Loucy (cell line): ENCODE measurements at regions not wholly inside any gene's neighbourhood (a gene's known extent, or its start where the extent isn't known, plus 50 kb on each side); places are given as distances from the start of the nearest gene placed in this dataset.

Experiments
- H2AFZ ChIP-seq: fragments of 200-600 bp; sonication (generic); 2 replicates; pipeline ENCODE4 v1.6.0; 2016; ENCODE audit warnings: antibody characterized with exemption, mild to moderate bottlenecking, low read length, moderate library complexity
- H3F3A ChIP-seq: fragments of 200-600 bp; 2 replicates; pipeline ENCODE4 v1.6.0; 2016; ENCODE audit warnings: antibody characterized with exemption, low read depth, mild to moderate bottlenecking
- H3K27me3 ChIP-seq: fragments of 200-600 bp; sonication (generic); 2 replicates; pipeline ENCODE4 v1.6.1; 2014; ENCODE audit warnings: low read length, mild to moderate bottlenecking; ENCODE audit not compliant: insufficient read depth, poor library complexity, severe bottlenecking
- H3K36me3 ChIP-seq: fragments of 200-600 bp; sonication (generic); 2 replicates; pipeline ENCODE4 v1.6.1; 2016; ENCODE audit warnings: low read length; ENCODE audit not compliant: insufficient read depth
- H3K4me1 ChIP-seq: fragments of 200-600 bp; sonication (generic); 2 replicates; pipeline ENCODE4 v1.5.1; 2014; ENCODE audit warnings: low read length, mild to moderate bottlenecking; ENCODE audit not compliant: insufficient read depth, poor library complexity, severe bottlenecking
- H3K4me2 ChIP-seq: fragments of 200-600 bp; sonication (generic); 2 replicates; pipeline ENCODE4 v1.6.0; 2014; ENCODE audit warnings: antibody characterized with exemption, low read length, low read depth, mild to moderate bottlenecking; ENCODE audit not compliant: poor library complexity, severe bottlenecking
- H3K4me3 ChIP-seq: fragments of 200-600 bp; sonication (generic); 2 replicates; pipeline ENCODE4 v1.5.1; 2014; ENCODE audit warnings: low read length, mild to moderate bottlenecking, mixed read lengths; ENCODE audit not compliant: poor library complexity, severe bottlenecking
- H3K79me2 ChIP-seq: fragments of 200-600 bp; sonication (generic); 2 replicates; pipeline ENCODE4 v1.6.1; 2014; ENCODE audit warnings: low read length; ENCODE audit not compliant: insufficient read depth
- H3K9ac ChIP-seq: fragments of 200-600 bp; sonication (generic); 2 replicates; pipeline ENCODE4 v1.6.0; 2014; ENCODE audit warnings: mild to moderate bottlenecking, low read depth, low read length, moderate library complexity; ENCODE audit not compliant: poor library complexity, severe bottlenecking
- H3K9me2 ChIP-seq: fragments of 200-600 bp; sonication (generic); replicated peaks from 2 replicates; pipeline ENCODE4 v1.6.1; 2016; ENCODE audit warnings: low read depth, low read length, mixed read lengths
- H3K9me3 ChIP-seq: fragments of 200-600 bp; sonication (generic); 2 replicates; pipeline ENCODE4 v1.6.1; 2014; ENCODE audit warnings: mild to moderate bottlenecking, antibody characterized with exemption, low read length, low read depth; ENCODE audit not compliant: insufficient read depth
- H4K20me1 ChIP-seq: fragments of 200-600 bp; sonication (generic); 2 replicates; pipeline ENCODE4 v1.6.0; 2014; ENCODE audit warnings: antibody characterized with exemption, low read length, mild to moderate bottlenecking; ENCODE audit not compliant: insufficient read depth, poor library complexity, severe bottlenecking
- EZH2phosphoT487 ChIP-seq: fragments of 200-600 bp; IDR thresholded peaks from 2 replicates; pipeline ENCODE4 v1.6.1; 2018; ENCODE audit warnings: antibody characterized with exemption, mild to moderate bottlenecking, moderate library complexity, borderline replicate concordance
- TF ChIP-seq, protein P1 (sequence below): fragments of 200-600 bp; sonication (generic); conservative IDR thresholded peaks from 2 replicates; pipeline ENCODE4 v1.5.1; 2014; ENCODE audit warnings: mild to moderate bottlenecking, antibody characterized with exemption, low read length

DNA sequence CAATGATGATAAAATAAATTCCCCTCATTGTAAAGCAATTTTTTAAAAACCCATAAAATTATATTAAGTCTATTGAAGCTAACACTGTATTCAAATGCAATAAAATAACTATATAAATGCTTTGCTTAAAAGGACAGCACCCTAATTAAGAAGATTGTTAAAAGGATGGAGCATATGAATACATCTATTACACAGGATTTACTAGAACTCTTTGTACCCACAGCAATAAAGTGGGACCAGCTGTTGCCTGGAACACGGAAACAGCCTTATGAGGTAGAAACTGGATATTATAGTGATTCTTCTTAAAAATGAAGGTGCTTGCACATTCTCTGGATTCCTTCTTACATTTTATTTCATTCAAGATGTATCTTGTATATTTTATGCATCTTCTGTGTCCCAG, 298.7 kb upstream of the KLF3 start:
- H4K20me1 ChIP-seq, result no peaks in the 10 kb centered on the region
- H3K9me2 ChIP-seq, result no peaks in the 10 kb centered on the region
- no peak overlapping the region for H3K4me3 ChIP-seq
- H3K79me2 ChIP-seq, result no peaks in the 10 kb centered on the region
- H3K27me3 ChIP-seq, result no peaks in the 10 kb centered on the region
- H3K9ac ChIP-seq, result no peak overlapping the region
- TF ChIP-seq, protein P1, sequence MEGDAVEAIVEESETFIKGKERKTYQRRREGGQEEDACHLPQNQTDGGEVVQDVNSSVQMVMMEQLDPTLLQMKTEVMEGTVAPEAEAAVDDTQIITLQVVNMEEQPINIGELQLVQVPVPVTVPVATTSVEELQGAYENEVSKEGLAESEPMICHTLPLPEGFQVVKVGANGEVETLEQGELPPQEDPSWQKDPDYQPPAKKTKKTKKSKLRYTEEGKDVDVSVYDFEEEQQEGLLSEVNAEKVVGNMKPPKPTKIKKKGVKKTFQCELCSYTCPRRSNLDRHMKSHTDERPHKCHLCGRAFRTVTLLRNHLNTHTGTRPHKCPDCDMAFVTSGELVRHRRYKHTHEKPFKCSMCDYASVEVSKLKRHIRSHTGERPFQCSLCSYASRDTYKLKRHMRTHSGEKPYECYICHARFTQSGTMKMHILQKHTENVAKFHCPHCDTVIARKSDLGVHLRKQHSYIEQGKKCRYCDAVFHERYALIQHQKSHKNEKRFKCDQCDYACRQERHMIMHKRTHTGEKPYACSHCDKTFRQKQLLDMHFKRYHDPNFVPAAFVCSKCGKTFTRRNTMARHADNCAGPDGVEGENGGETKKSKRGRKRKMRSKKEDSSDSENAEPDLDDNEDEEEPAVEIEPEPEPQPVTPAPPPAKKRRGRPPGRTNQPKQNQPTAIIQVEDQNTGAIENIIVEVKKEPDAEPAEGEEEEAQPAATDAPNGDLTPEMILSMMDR, result no peak
- TF ChIP-seq EZH2phosphoT487, result no peak
- no peaks in the 10 kb centered on the region for H3K36me3 ChIP-seq
- H3K9me3 ChIP-seq, result no peaks in the 10 kb centered on the region
- H3F3A ChIP-seq, result no peaks in the 10 kb centered on the region
- no peaks in the 10 kb centered on the region for H3K4me1 ChIP-seq
- no peak overlapping the region for H3K4me2 ChIP-seq
- H2AFZ ChIP-seq, result no peak overlapping the region

GRCh38 chr4:38365748-38366310, 298.2 kb upstream of the KLF3 start:
- TF ChIP-seq EZH2phosphoT487, result no peak
- TF ChIP-seq, protein P1, result no peak
- Histone ChIP-seq H3K9me2 (no peaks in the 10 kb centered on the region), H3F3A (no peaks in the 10 kb centered on the region), H3K79me2 (no peaks in the 10 kb centered on the region), H3K4me2 (no peak overlapping the region), H3K9ac (no peak overlapping the region), H4K20me1 (no peaks in the 10 kb centered on the region), H3K9me3 (no peaks in the 10 kb centered on the region), H3K4me3 (no peak overlapping the region), H3K36me3 (no peaks in the 10 kb centered on the region), H3K27me3 (no peaks in the 10 kb centered on the region), H3K4me1 (no peaks in the 10 kb centered on the region), H2AFZ (no peak overlapping the region)

GRCh38 chr4:38366456-38366855, 297.5 kb upstream of the KLF3 start:
- Histone ChIP-seq H2AFZ (no peak overlapping the region), H3K9ac (no peak overlapping the region), H3K36me3 (no peaks in the 10 kb centered on the region)

More at GRCh38 chr4:38366456-38366855, 297.5 kb upstream of the KLF3 start:
- H3K4me2 ChIP-seq, result no peak overlapping the region
- H3K9me2 ChIP-seq, result no peaks in the 10 kb centered on the region
- H3K79me2 ChIP-seq, result no peaks in the 10 kb centered on the region
- H3K4me3 ChIP-seq, result no peak overlapping the region
- H3K9me3 ChIP-seq, result no peaks in the 10 kb centered on the region
- H3K4me1 ChIP-seq, result no peaks in the 10 kb centered on the region
- H3K27me3 ChIP-seq, result no peaks in the 10 kb centered on the region
- no peak for TF ChIP-seq EZH2phosphoT487
- TF ChIP-seq, protein P1, result no peak
- H4K20me1 ChIP-seq, result no peaks in the 10 kb centered on the region
- no peaks in the 10 kb centered on the region for H3F3A ChIP-seq
